Esophagus (tissue), 2 donors: ENCODE measurements at regions not wholly inside any gene's neighbourhood (a gene's known extent, or its start where the extent isn't known, plus 50 kb on each side); places are given as distances from the start of the nearest gene placed in this dataset.

Source experiments
- H3K27ac ChIP-seq, 2 donors: one replicate each; pipeline ENCODE4 v1.5.1; 2013; ENCODE audit warnings: low read depth in 2 of 2, mild to moderate bottlenecking in 2 of 2, inconsistent platforms in 1 of 2, low read length in 1 of 2, moderate library complexity in 1 of 2
- H3K27me3 ChIP-seq, 2 donors: one replicate each; pipeline ENCODE4 v1.6.1; 2013; ENCODE audit warnings: low read length in 2 of 2, control low read depth in 1 of 2, mild to moderate bottlenecking in 1 of 2; ENCODE audit not compliant: insufficient read depth in 2 of 2, control insufficient read depth in 1 of 2
- H3K36me3 ChIP-seq, 2 donors: one replicate each; pipeline ENCODE4 v1.6.1; 2013; ENCODE audit warnings: low read length in 1 of 2; ENCODE audit not compliant: control insufficient read depth in 2 of 2, insufficient read depth in 2 of 2
- H3K4me1 ChIP-seq, 2 donors: one replicate each; pipeline ENCODE4 v1.6.1; 2013; ENCODE audit warnings: low read length in 1 of 2; ENCODE audit not compliant: control insufficient read depth in 2 of 2, insufficient read depth in 2 of 2
- H3K4me3 ChIP-seq, 2 donors: one replicate each; pipeline ENCODE4 v1.5.1; 2013; ENCODE audit warnings: low read length in 2 of 2, mild to moderate bottlenecking in 2 of 2, low read depth in 1 of 2, moderate library complexity in 1 of 2
- H3K9me3 ChIP-seq, 2 donors: one replicate each; pipeline ENCODE4 v1.6.1; 2013; ENCODE audit warnings: mild to moderate bottlenecking in 2 of 2, low read depth in 1 of 2, low read length in 1 of 2, moderate library complexity in 1 of 2; ENCODE audit not compliant: control insufficient read depth in 2 of 2, insufficient read depth in 1 of 2
- WGBS, 2 donors: extraction: QIAGEN DNeasy Blood & Tissue Kit; methylation state at CpG; one replicate each; pipeline ENCODE4 v1.1.7; 2013; 5-methylcytosine and 5-hydroxymethylcytosine counted together
- donor health status: healthy with polysubstance abuse.
- donor health status: Bipolar disorder and iron deficiency.

GRCh38 chr14:49196327-49196726, 389.9 kb downstream of the RPS29 start:
- no peaks in the 10 kb centered on the region for H3K9me3 ChIP-seq
- no peaks in the 10 kb centered on the region for H3K36me3 ChIP-seq
- no peak overlapping the region for H3K4me3 ChIP-seq
- no peak overlapping the region for H3K27ac ChIP-seq
- peaks cover 0 to 2% of the 10 kb centered on the region in 2 donors for H3K4me1 ChIP-seq
- 55 to 66% methylated on average over 1 of the region's 1 CpG for WGBS, 2 donors
- no peaks in the 10 kb centered on the region for H3K27me3 ChIP-seq

- Histone ChIP-seq H3K4me1 (peaks cover 0 to 2% of the 10 kb centered on the region in 2 donors), H3K4me3 (no peak overlapping the region), H3K9me3 (no peaks in the 10 kb centered on the region), H3K36me3 (no peaks in the 10 kb centered on the region), H3K27ac (no peak overlapping the region), H3K27me3 (no peaks in the 10 kb centered on the region)
- 37 to 48% methylated on average over 2 of the region's 2 CpGs for WGBS, 2 donors
Observed at GRCh38 chr14:49194067-49194466, 392.1 kb downstream of the RPS29 start.

- H3K27ac ChIP-seq, result no peak overlapping the region
Observed at GRCh38 chr14:49193332-49194065, 392.7 kb downstream of the RPS29 start.

GRCh38 chr14:49191380-49191779, 394.8 kb downstream of the RPS29 start:
- peaks cover 0 to 2% of the 10 kb centered on the region in 2 donors for H3K4me1 ChIP-seq
- 82 to 83% methylated on average over 5 of the region's 5 CpGs for WGBS, 2 donors
- no peak overlapping the region for H3K27ac ChIP-seq
- H3K4me3 ChIP-seq, result no peak overlapping the region
- H3K27me3 ChIP-seq, result no peaks in the 10 kb centered on the region
- peaks cover 0 to 3% of the 10 kb centered on the region in 2 donors for H3K9me3 ChIP-seq
- no peaks in the 10 kb centered on the region for H3K36me3 ChIP-seq

More at GRCh38 chr14:49193332-49194065, 392.7 kb downstream of the RPS29 start:
- Histone ChIP-seq H3K4me1 (peaks cover 0 to 2% of the 10 kb centered on the region in 2 donors), H3K9me3 (no peaks in the 10 kb centered on the region), H3K36me3 (no peaks in the 10 kb centered on the region), H3K4me3 (no peak overlapping the region), H3K27me3 (no peaks in the 10 kb centered on the region)
- 39 to 48% methylated on average over 7 of the region's 7 CpGs for WGBS, 2 donors

- Histone ChIP-seq H3K27me3 (no peaks in the 10 kb centered on the region), H3K4me3 (no peak overlapping the region), H3K36me3 (no peaks in the 10 kb centered on the region), H3K27ac (no peak overlapping the region), H3K9me3 (peaks cover 0 to 3% of the 10 kb centered on the region in 2 donors), H3K4me1 (peaks cover 0 to 2% of the 10 kb centered on the region in 2 donors)
- WGBS, 2 donors, result 20 to 30% methylated on average over 1 of the region's 1 CpG
Observed at GRCh38 chr14:49189375-49189774, 396.8 kb downstream of the RPS29 start.

- WGBS, 2 donors, result 73 to 75% methylated on average over 4 of the region's 4 CpGs
- Histone ChIP-seq H3K4me3 (no peak overlapping the region), H3K9me3 (peaks cover 0 to 3% of the 10 kb centered on the region in 2 donors), H3K4me1 (no peaks in the 10 kb centered on the region), H3K27me3 (no peaks in the 10 kb centered on the region), H3K27ac (no peak overlapping the region), H3K36me3 (no peaks in the 10 kb centered on the region)
Observed at GRCh38 chr14:49187799-49188198, 398.4 kb downstream of the RPS29 start.

- Histone ChIP-seq H3K36me3 (no peaks in the 10 kb centered on the region), H3K4me1 (no peaks in the 10 kb centered on the region), H3K27me3 (no peaks in the 10 kb centered on the region), H3K27ac (no peak overlapping the region), H3K4me3 (no peak overlapping the region), H3K9me3 (no peaks in the 10 kb centered on the region)
- 8 to 15% methylated on average over 3 of the region's 3 CpGs for WGBS, 2 donors
Observed at GRCh38 chr14:49173765-49174373, 412.3 kb downstream of the RPS29 start.

- WGBS, 2 donors, result 51 to 60% methylated on average over 2 of the region's 2 CpGs
- H3K36me3 ChIP-seq, result no peaks in the 10 kb centered on the region
- H3K9me3 ChIP-seq, result no peaks in the 10 kb centered on the region
- H3K4me3 ChIP-seq, result no peak overlapping the region
- no peaks in the 10 kb centered on the region for H3K4me1 ChIP-seq
- H3K27ac ChIP-seq, result no peak overlapping the region
- no peaks in the 10 kb centered on the region for H3K27me3 ChIP-seq
Observed at GRCh38 chr14:49164074-49164473, 422.1 kb downstream of the RPS29 start.

GRCh38 chr14:49160983-49161382, 425.2 kb downstream of the RPS29 start:
- Histone ChIP-seq H3K27ac (no peak overlapping the region), H3K4me1 (no peaks in the 10 kb centered on the region), H3K9me3 (no peaks in the 10 kb centered on the region), H3K4me3 (no peak overlapping the region), H3K27me3 (no peaks in the 10 kb centered on the region), H3K36me3 (no peaks in the 10 kb centered on the region)
- 46 to 47% methylated on average over 2 of the region's 2 CpGs for WGBS, 2 donors

- Histone ChIP-seq H3K27ac (no peak overlapping the region), H3K4me1 (no peaks in the 10 kb centered on the region), H3K36me3 (no peaks in the 10 kb centered on the region), H3K4me3 (no peak overlapping the region), H3K27me3 (no peaks in the 10 kb centered on the region), H3K9me3 (no peaks in the 10 kb centered on the region)
Observed at GRCh38 chr14:49159081-49159480, 427.1 kb downstream of the RPS29 start.
